HG03378 (cell line): ENCODE measurements at regions not wholly inside any gene's neighbourhood (a gene's known extent, or its start where the extent isn't known, plus 50 kb on each side); places are given as distances from the start of the nearest gene placed in this dataset.
"Not testable (repeated sequence)": the region's sequence is repeated elsewhere in the genome, so short reads cannot be mapped to it uniquely, and the experiment has no call there.

Experiments used
- ATAC-seq: cut with Tn5 transposase; IDR thresholded peaks from one replicate; pipeline ENCODE4 v1.9.1; 2021; ENCODE audit warnings: mild to moderate bottlenecking, moderate library complexity; ENCODE audit not compliant: unreplicated experiment

GRCh38 chr6:16912756-16913155 is 151.5 kb upstream of the ATXN1 start:
- ATAC-seq, result no peak

GRCh38 chr6:16911088-16911487 is 149.8 kb upstream of the ATXN1 start:
- ATAC-seq, result no peak

- no peak for ATAC-seq
These were observed 148.5 kb upstream of the ATXN1 start for GRCh38 chr6:16909658-16910360.

- ATAC-seq, result no peak
These were observed 146.7 kb upstream of the ATXN1 start for GRCh38 chr6:16907991-16908390.

- no peak for ATAC-seq
These were observed 143.7 kb upstream of the ATXN1 start for GRCh38 chr6:16904957-16905356.

- no peak for ATAC-seq
These were observed 142.2 kb upstream of the ATXN1 start for GRCh38 chr6:16903470-16903869.

- ATAC-seq, result no peak
These were observed 141.2 kb upstream of the ATXN1 start for GRCh38 chr6:16902502-16902901.

- ATAC-seq, result no peak
These were observed 140.5 kb upstream of the ATXN1 start for GRCh38 chr6:16901782-16902181.

GRCh38 chr6:16901306-16901705 is 140.0 kb upstream of the ATXN1 start:
- no peak for ATAC-seq

- ATAC-seq, result no peak
These were observed 137.6 kb upstream of the ATXN1 start for GRCh38 chr6:16898640-16899396.

GRCh38 chr6:16897669-16898068 is 136.4 kb upstream of the ATXN1 start:
- ATAC-seq, result no peak

GRCh38 chr6:16894301-16894700 is 133.0 kb upstream of the ATXN1 start:
- ATAC-seq, result no peak

GRCh38 chr6:16891110-16891509 is 129.8 kb upstream of the ATXN1 start:
- not testable (repeated sequence) for ATAC-seq

- no peak for ATAC-seq
These were observed 124.3 kb upstream of the ATXN1 start for GRCh38 chr6:16885411-16886160.

GRCh38 chr6:16884526-16884925 is 123.3 kb upstream of the ATXN1 start:
- no peak for ATAC-seq

- no peak for ATAC-seq
These were observed 122.2 kb upstream of the ATXN1 start for GRCh38 chr6:16883414-16883813.

GRCh38 chr6:16882230-16882629 is 121.0 kb upstream of the ATXN1 start:
- no peak for ATAC-seq

GRCh38 chr6:16876852-16877251 is 115.6 kb upstream of the ATXN1 start:
- ATAC-seq, result not testable (repeated sequence)

- ATAC-seq, result no peak
These were observed 114.9 kb upstream of the ATXN1 start for GRCh38 chr6:16876201-16876600.

- no peak for ATAC-seq
These were observed 112.4 kb upstream of the ATXN1 start for GRCh38 chr6:16873698-16874097.

- no peak for ATAC-seq
These were observed 111.4 kb upstream of the ATXN1 start for GRCh38 chr6:16872543-16873235.
